Activated gamma-delta T cell treated with Interleukin-2 at 50 U/mL for 16 hours (primary cell): ENCODE measurements at regions not wholly inside any gene's neighbourhood (a gene's known extent, or its start where the extent isn't known, plus 50 kb on each side); places are given as distances from the start of the nearest gene placed in this dataset.

ENCODE experiments used
- DNase-seq: peaks from one replicate; pipeline ENCODE4 v3.0.0-alpha.2; 2020

GRCh38 chr3:22495791-22496190, 707.3 kb upstream of the UBE2E2 start:
- DNase-seq = no peak

DNA sequence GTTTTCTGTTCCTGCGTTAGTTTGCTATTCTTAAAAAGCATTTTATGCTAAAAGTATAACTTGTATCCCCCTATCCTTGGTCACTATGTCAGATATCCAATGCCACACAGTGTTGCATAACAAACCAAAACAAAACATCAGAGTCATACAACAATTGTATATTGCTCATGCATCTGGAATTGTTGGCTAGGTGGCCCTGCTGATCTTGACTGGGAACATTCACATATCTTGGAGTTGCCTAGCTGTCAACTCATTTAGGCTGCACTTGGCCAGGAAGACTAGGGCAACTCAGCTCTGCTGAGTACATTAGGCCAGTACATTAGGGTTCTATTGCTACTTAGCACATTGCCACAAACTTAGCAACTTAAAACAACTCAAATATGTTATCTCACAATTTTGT, 706.5 kb upstream of the UBE2E2 start:
- no peak for DNase-seq

GRCh38 chr3:22506871-22507270, 696.3 kb upstream of the UBE2E2 start:
- no peak for DNase-seq

- DNase-seq = no peak
These were observed 695.4 kb upstream of the UBE2E2 start for GRCh38 chr3:22507709-22508108.

GRCh38 chr3:22523925-22524324, 679.2 kb upstream of the UBE2E2 start:
- DNase-seq = no peak

DNA sequence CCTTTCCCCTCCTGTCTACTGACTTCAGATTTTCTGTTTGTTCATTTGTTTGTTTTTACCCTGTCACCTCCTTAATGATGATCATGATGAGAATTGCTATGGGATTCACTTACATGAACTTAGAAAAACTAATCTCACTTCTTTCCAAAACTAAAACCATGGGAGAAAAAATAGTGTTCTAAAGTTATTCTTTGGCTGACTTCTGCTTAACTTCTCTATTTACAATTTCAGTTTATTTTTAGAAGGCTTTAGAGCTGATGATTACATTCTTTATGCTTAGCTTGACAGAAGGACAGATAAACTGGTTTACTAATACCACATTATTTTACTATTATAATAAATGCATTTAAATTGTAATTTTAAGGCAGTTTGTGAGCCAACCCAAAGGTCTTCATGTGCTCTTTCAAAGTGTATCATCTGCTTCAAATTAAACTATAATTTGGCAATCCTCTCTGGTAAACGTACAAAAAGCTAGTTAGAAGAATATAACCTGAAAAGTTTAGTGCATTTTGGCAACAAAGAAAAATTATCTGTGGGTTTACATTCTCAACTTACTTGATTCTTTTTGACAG, 676.8 kb upstream of the UBE2E2 start:
- DNase-seq = no peak

GRCh38 chr3:22536541-22536940, 666.6 kb upstream of the UBE2E2 start:
- DNase-seq = no peak

DNA sequence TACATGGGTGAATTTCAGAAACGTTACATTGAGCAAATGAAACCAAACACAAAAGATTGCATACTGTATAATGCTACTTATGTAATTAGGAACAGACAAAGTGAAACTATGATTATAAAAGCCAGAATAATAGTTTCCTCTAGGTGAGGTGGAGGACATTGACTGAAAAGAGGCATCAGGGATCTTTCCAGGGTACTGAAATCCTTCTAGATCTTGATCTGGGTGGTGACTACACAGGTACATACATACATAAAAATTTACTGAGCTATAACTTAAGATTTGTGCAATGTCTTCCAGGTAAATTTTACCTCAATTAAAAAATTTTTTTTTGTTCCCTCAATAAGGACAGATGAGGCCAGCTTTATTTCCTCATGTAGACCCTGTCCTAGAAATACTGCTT, 665.6 kb upstream of the UBE2E2 start:
- DNase-seq = no peak

DNA sequence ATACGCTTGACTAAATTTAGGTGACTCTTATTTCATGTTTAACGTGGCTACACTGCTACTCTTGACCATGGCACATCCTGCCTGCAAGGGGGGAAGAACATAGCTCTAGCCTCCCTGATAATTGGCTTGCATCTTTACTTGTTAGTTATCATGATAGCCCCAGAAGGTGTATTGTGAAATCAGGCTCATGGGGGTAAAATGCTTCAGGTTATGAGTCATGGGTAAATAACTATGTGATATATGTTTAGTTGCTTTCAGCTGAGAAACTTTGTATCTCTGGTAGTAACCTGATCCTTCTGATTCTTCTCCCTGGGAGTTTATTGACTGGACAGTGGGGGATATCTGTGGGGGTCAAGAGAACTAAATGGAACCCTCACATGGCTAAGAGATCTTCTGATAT, 660.8 kb upstream of the UBE2E2 start:
- no peak for DNase-seq

DNA sequence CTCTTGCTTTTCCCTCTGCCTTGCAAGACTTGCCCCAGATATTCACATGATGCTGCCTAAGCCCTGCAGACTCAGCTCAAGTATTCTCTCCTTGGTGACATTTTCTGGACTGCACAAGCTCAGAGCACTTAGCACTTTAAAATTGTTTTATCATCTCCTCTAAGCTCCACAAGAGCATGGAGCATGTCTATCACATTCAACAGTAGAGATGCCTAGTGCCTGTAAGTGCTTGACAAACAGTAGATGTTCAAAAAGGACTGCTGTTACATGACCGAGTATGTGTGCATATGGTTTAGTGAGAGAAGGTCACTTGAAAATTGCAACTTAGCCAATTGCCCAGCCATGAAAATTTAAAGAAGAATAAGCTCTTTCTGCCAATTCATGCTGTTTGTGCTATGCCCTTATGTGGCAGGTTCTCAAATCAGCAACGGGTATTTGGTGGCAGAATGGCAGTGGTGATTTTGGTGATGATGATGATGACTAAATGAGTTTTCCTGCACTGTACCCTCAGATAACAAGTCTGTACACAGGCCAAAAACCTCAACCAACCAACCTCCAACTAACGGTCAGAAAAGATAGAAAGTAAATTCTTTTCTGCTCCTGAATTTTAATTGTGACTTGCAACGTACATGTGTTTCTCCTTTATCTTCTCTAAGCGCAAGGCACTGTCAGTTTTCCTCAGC, 647.2 kb upstream of the UBE2E2 start:
- DNase-seq = no peak

GRCh38 chr3:22565393-22565792, 637.7 kb upstream of the UBE2E2 start:
- no peak for DNase-seq

DNA sequence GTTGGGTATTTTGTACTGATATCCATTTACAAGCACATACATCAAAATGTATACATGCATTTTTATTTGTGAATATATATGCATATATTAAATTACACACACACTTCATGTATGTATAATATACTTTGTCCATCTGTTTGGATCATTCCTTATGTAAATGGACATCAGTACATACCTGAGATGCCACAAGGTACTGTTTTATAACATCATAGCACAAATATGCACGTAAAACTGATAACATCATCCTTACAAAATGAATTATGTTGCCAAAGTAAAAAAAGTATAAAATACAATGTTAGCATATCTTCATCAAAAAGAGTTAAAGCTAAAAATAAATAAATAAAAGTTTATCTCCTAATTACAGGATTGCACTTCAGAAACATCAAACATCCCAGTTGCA, 634.8 kb upstream of the UBE2E2 start:
- no peak for DNase-seq

GRCh38 chr3:22569570-22569969, 633.6 kb upstream of the UBE2E2 start:
- DNase-seq = no peak

DNA sequence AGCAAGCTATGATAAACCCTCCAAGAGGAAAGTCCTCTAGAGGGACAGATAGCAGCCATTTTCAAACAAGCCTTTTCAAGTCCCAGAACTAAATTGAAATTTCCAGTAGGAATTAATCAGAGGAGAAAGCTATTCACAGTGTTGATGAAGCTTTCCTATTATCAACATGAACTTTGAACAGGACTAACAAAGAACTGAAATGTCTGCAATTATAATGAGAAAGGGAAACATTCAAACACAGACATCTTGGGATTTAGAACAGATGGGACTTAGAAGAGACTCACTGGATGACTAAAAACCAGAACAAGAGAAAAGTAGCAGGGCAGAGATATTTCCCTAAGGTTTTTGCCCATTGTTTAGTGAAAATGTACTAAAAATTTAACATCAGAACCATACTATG, 622.1 kb upstream of the UBE2E2 start:
- no peak for DNase-seq

DNA sequence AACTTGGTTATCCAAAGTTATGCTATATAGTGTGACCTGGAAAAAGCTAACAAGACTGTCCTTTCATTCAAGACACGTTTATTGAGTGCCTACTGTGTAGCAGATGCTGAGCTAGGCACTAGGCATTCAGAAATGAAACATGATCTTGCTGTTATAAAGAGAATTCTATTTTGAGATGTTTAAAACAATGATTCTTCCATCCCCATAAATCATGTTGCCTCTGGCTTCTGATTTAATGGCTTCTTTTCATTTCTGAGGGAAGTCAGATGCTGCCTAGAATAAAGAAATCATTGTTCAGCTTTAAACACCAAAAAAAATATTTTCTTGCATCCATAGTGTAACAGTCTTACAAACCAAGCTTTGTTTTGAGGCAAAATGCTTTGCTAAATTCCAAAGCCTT, 620.9 kb upstream of the UBE2E2 start:
- DNase-seq = no peak

DNA sequence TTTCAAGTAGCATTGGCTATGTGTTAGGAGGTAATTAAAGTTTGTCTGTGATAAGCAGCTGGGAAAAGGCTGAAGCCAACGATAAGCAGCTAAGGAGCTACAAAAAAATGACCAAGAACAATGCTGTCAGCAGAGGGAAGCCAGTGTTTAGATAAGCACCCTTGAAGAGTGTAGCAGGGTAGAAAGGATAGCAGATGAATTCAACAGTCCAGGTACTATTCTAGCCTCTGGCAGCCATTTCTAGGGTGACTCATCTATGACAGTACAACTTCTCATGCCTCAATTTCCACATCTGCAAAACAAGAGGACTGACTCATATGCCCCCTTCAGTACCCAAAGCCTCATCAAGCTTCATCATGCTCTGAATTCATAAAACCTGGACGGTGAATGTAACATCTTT, 617.6 kb upstream of the UBE2E2 start:
- DNase-seq = no peak

DNA sequence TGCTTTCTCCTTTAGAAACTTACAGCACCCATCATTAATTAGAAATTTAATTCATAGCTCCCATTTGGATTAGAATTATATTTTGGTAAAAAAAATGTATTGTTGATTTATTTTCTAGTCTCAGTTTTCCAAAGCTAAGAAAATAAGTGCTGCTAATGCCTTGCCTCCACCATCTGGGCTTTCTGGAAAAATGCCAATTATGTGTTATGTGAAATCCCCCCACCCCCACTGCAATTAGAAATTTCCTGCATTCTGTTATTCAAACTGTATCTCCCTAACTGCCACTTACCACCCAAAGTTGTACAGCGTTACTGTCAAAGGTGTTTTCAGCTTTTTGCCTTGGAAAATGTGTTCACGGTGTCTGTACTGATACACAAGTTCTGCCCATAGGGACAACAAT, 617.2 kb upstream of the UBE2E2 start:
- DNase-seq = no peak

GRCh38 chr3:22587446-22587845, 615.7 kb upstream of the UBE2E2 start:
- DNase-seq = no peak

DNA sequence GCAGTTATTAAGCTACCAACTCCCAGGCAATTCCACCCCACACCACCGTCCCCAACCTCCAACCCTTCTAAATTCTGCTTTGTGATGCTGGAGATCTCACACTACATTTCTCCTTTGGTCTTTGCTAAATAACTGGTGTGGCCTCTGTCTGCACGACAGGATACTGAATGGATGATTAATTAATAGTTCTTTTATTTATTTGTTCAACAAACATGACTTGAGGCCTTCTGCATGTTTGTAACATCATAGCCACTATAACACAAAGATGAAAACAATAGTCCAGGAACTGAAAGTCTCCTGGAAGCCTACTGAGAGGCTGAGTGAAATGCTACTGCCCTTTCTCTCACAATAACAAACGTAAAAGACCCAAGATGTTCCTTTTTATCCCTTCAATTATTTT, 609.5 kb upstream of the UBE2E2 start:
- DNase-seq = no peak

GRCh38 chr3:22594990-22595389, 608.1 kb upstream of the UBE2E2 start:
- no peak for DNase-seq

GRCh38 chr3:22606461-22606860, 596.7 kb upstream of the UBE2E2 start:
- no peak for DNase-seq

- no peak for DNase-seq
These were observed 596.2 kb upstream of the UBE2E2 start for GRCh38 chr3:22606938-22607337.

DNA sequence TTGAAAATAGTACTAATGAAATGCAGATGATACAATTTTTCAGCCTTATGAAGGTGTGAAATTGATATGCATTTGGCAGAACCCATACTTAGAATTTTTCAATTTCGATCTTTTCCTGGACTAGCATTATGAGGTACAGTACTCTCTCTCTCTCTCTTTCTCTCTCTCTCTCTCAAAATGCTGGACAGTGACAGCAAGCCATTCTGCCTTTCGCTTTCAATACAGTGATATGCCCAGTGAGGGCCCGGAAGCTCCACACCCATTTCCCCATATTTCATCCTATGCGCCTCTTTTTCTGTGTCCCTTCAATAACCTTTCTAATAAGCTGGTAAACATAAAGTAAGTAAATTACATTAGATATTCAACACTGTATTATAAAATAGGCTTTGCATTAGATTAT, 595.0 kb upstream of the UBE2E2 start:
- DNase-seq = no peak

- DNase-seq = no peak
These were observed 594.4 kb upstream of the UBE2E2 start for GRCh38 chr3:22608721-22609120.

GRCh38 chr3:22609139-22609538, 594.0 kb upstream of the UBE2E2 start:
- DNase-seq = no peak
